ENCODE measurements at regions not wholly inside any gene's neighbourhood (a gene's known extent, or its start where the extent isn't known, plus 50 kb on each side); places are given as distances from the start of the nearest gene placed in this dataset.

DNA sequence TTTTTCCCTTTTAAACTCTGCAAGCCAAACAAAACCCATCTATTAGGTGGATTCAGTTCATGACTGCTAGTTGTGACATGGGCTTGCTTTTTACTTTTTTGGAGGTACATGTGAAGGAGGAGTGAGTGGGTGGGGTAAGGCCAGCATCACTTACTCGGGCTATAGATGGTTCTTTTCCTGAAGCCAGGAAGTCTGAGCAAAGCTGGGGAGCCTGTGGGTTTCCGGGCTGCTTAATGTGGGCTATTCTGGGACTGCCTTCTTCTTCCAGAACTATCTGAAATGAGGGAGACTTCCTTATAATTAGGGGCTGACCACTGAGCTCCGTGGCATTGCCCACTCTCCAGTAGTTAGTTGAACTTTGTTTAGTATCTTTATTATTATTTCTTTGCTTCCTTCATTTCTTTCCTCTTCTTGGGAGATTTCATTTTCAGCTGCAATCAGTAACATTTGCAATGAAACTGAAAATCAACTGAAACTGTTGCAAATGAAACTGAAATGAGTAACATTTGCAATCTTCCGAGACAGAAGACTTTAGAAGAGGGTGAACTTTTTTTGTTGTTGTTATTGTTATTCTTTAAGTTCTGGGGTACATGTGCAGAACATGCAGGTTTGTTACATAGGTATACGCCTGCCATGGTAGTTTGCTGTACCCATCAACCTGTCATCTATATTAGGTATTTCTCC lies 204.9 kb downstream of the LRRC70 start:
- DNase-seq (ENCODE audit: extremely low read depth in 1 of 4, low spot score in 3 of 4) (no peak), FAIRE-seq (no peak), ATAC-seq (no peak)
- ChIA-PET CTCF (ENCODE audit: low intra/inter-chr PET ratio) (no interaction called here), POLR2A (no interaction called here)
- Histone ChIP-seq H4K20me1 (replicated peaks; ENCODE audit: control insufficient read depth, insufficient read depth, low read length) (no peaks in the 10 kb centered on the region), H3K79me2 (ENCODE audit: control insufficient read depth, insufficient read depth, low read length) (no peaks in the 10 kb centered on the region), H3K4me1 (replicated peaks in 1 of 2; ENCODE audit: control insufficient read depth in 2 of 2, insufficient read depth in 2 of 2, low read length in 2 of 2) (no peaks in the 10 kb centered on the region), H3K9me3 (replicated peaks; ENCODE audit: control insufficient read depth, insufficient read depth, low read depth, low read length) (no peaks in the 10 kb centered on the region), H3K27me3 (ENCODE audit: control insufficient read depth in 2 of 2, insufficient read depth in 2 of 2, low read length in 2 of 2) (0 out of 5 replicates have a peak, but pooled peaks cover 2 to 4% of the 10 kb centered on the region in 2 experiments), H2AFZ (ENCODE audit: low read depth, low read length) (no peak overlapping the region), H3K27ac (ENCODE audit: extremely low read depth, low read depth, low read length) (no peak overlapping the region), H3K9ac (ENCODE audit: insufficient read depth in 1 of 2, low read depth in 2 of 2, low read length in 2 of 2) (no peak overlapping the region), H3K4me3 (no peak overlapping the region), H3K36me3 (ENCODE audit: control insufficient read depth, insufficient read depth, low read length) (no peaks in the 10 kb centered on the region), H3K9me1 (ENCODE audit: control insufficient read depth, insufficient read depth, low read length) (no peaks in the 10 kb centered on the region), H3K4me2 (ENCODE audit: insufficient read depth, low read length) (no peak overlapping the region)
- WGBS (ENCODE audit: insufficient coverage, low coverage, missing lambda C conversion rate), result 7% methylated on average over 5 of the region's 5 CpGs
- in situ Hi-C loops (cut with MboI), result loop anchor here (25.0 kb wide), 1 partner anchor 596 kb away; no protein-coding TSS in a partner anchor
- TF ChIP-seq SUPT5H (IDR thresholded peaks at IDR 0.05) (no peak), SOX6 (IDR thresholded peaks at IDR 0.05) (no peak), BACH1 (tag; IDR thresholded peaks at IDR 0.05) (no peak), KLF6 (CRISPR knock-in tag; IDR thresholded peaks at IDR 0.05; ENCODE audit: borderline replicate concordance) (no peak), ZNF507 (tag; conservative IDR thresholded peaks at IDR 0.05) (no peak), FIP1L1 (IDR thresholded peaks at IDR 0.05; ENCODE audit: low read depth, low read length, poor library complexity, severe bottlenecking) (no peak), ELF1 (tag; IDR thresholded peaks at IDR 0.05) (no peak), ZBTB7A (IDR thresholded peaks at IDR 0.05; ENCODE audit: borderline replicate concordance, control insufficient read depth, low read depth, low read length) (no peak), ZNF75A (CRISPR knock-in tag; IDR thresholded peaks at IDR 0.05) (no peak), RBFOX2 (IDR thresholded peaks at IDR 0.05; ENCODE audit: low read depth, low read length) (no peak), PTRF (tag; IDR thresholded peaks at IDR 0.05) (no peak), POLR2H (tag; IDR thresholded peaks at IDR 0.05; ENCODE audit: low read depth) (no peak), ZKSCAN1 (IDR thresholded peaks at IDR 0.05; ENCODE audit: low read depth, low read length) (no peak), NBN (IDR thresholded peaks at IDR 0.05; ENCODE audit: low read depth) (no peak)
- TF ChIP-seq, protein P1, sequence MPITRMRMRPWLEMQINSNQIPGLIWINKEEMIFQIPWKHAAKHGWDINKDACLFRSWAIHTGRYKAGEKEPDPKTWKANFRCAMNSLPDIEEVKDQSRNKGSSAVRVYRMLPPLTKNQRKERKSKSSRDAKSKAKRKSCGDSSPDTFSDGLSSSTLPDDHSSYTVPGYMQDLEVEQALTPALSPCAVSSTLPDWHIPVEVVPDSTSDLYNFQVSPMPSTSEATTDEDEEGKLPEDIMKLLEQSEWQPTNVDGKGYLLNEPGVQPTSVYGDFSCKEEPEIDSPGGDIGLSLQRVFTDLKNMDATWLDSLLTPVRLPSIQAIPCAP (CRISPR knock-in tag; IDR thresholded peaks at IDR 0.05; ENCODE audit: borderline replicate concordance), result no peak
- TF ChIP-seq, protein P2, sequence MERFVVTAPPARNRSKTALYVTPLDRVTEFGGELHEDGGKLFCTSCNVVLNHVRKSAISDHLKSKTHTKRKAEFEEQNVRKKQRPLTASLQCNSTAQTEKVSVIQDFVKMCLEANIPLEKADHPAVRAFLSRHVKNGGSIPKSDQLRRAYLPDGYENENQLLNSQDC (CRISPR knock-in tag; IDR thresholded peaks at IDR 0.05), result no peak
- TF ChIP-seq, protein P3, sequence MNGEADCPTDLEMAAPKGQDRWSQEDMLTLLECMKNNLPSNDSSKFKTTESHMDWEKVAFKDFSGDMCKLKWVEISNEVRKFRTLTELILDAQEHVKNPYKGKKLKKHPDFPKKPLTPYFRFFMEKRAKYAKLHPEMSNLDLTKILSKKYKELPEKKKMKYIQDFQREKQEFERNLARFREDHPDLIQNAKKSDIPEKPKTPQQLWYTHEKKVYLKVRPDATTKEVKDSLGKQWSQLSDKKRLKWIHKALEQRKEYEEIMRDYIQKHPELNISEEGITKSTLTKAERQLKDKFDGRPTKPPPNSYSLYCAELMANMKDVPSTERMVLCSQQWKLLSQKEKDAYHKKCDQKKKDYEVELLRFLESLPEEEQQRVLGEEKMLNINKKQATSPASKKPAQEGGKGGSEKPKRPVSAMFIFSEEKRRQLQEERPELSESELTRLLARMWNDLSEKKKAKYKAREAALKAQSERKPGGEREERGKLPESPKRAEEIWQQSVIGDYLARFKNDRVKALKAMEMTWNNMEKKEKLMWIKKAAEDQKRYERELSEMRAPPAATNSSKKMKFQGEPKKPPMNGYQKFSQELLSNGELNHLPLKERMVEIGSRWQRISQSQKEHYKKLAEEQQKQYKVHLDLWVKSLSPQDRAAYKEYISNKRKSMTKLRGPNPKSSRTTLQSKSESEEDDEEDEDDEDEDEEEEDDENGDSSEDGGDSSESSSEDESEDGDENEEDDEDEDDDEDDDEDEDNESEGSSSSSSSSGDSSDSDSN (IDR thresholded peaks at IDR 0.05; ENCODE audit: borderline replicate concordance in 1 of 2, low read depth in 2 of 2, low read length in 2 of 2), result no peak
- TF ChIP-seq, protein P4, sequence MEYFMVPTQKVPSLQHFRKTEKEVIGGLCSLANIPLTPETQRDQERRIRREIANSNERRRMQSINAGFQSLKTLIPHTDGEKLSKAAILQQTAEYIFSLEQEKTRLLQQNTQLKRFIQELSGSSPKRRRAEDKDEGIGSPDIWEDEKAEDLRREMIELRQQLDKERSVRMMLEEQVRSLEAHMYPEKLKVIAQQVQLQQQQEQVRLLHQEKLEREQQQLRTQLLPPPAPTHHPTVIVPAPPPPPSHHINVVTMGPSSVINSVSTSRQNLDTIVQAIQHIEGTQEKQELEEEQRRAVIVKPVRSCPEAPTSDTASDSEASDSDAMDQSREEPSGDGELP (CRISPR knock-in tag; IDR thresholded peaks at IDR 0.05; ENCODE audit: borderline replicate concordance), result no peak
- intact Hi-C loops (cut with micrococcal nuclease), result no loop called here
- no TSS peak for BruUV-seq (replicated peaks)

Data from K562 (cell line).